Panc1 (cell line): ENCODE measurements at regions not wholly inside any gene's neighbourhood (a gene's known extent, or its start where the extent isn't known, plus 50 kb on each side); places are given as distances from the start of the nearest gene placed in this dataset.

Source experiments
- CTCF ChIP-seq: fragments of 450-650 bp; IDR thresholded peaks from 2 replicates; pipeline ENCODE4 v1.5.1; 2017; ENCODE audit warnings: mild to moderate bottlenecking
- POLR2AphosphoS5 ChIP-seq: IDR thresholded peaks from 2 replicates; pipeline ENCODE4 v1.6.1; 2012; ENCODE audit warnings: mild to moderate bottlenecking, low read depth, low read length, moderate library complexity
- SIN3A ChIP-seq: IDR thresholded peaks from 2 replicates; pipeline ENCODE4 v1.6.1; 2012; ENCODE audit warnings: low read depth, mild to moderate bottlenecking, low read length, moderate library complexity, borderline replicate concordance; ENCODE audit not compliant: insufficient read depth
- TCF7L2 ChIP-seq: IDR thresholded peaks from 2 replicates; pipeline ENCODE4 v1.6.1; 2011; ENCODE audit warnings: mild to moderate bottlenecking, low read depth, low read length, inconsistent platforms

- no peak for TF ChIP-seq POLR2AphosphoS5
- TF ChIP-seq CTCF: no peak
- TF ChIP-seq SIN3A: no peak
- no peak for TF ChIP-seq TCF7L2
These were observed 154.1 kb upstream of the TAS2R1 start for GRCh38 chr5:9784231-9784630.
